Astrocyte (in vitro differentiated cells and primary cell): ENCODE measurements at regions not wholly inside any gene's neighbourhood (a gene's known extent, or its start where the extent isn't known, plus 50 kb on each side); places are given as distances from the start of the nearest gene placed in this dataset.

Source experiments
- DNase-seq: peaks from one replicate; pipeline ENCODE4 v3.0.0-alpha.2; 2010; ENCODE audit warnings: low read depth
- FAIRE-seq: peaks from 2 replicates; lab custom pipeline; 2011; peaks lifted over from hg19 to GRCh38; lab: Jason Lieb, UNC
- H2AFZ ChIP-seq: 2 replicates; pipeline ENCODE4 v1.6.0; 2012; ENCODE audit warnings: low read depth, low read length, inconsistent platforms
- H3K27ac ChIP-seq: 2 replicates; pipeline ENCODE4 v1.5.1; 2011; ENCODE audit warnings: low read depth, low read length, inconsistent platforms
- H3K27me3 ChIP-seq: 2 replicates; pipeline ENCODE4 v1.6.0; 2011; ENCODE audit warnings: low read length, inconsistent platforms; ENCODE audit not compliant: insufficient read depth
- H3K36me3 ChIP-seq: 2 replicates; pipeline ENCODE4 v1.5.1; 2011; ENCODE audit warnings: low read length, inconsistent platforms; ENCODE audit not compliant: insufficient read depth
- H3K4me1 ChIP-seq: 2 replicates; pipeline ENCODE4 v1.5.1; 2011; ENCODE audit warnings: low read length, inconsistent platforms; ENCODE audit not compliant: insufficient read depth
- H3K4me2 ChIP-seq: 2 replicates; pipeline ENCODE4 v1.6.0; 2012; ENCODE audit warnings: low read length, inconsistent platforms
- H3K4me3 ChIP-seq: 2 replicates; pipeline ENCODE4 v1.5.1; 2011; ENCODE audit warnings: low read depth, mild to moderate bottlenecking, low read length, inconsistent platforms; ENCODE audit not compliant: insufficient read depth
- H3K79me2 ChIP-seq: 2 replicates; pipeline ENCODE4 v1.6.0; 2012; ENCODE audit warnings: mild to moderate bottlenecking, low read length, inconsistent platforms; ENCODE audit not compliant: insufficient read depth
- H3K9ac ChIP-seq: 2 replicates; pipeline ENCODE4 v1.6.0; 2012; ENCODE audit warnings: mild to moderate bottlenecking, low read length, inconsistent platforms
- H3K9me3 ChIP-seq: 2 replicates; pipeline ENCODE4 v1.5.1; 2012; ENCODE audit warnings: low read depth, mild to moderate bottlenecking, low read length, inconsistent platforms; ENCODE audit not compliant: insufficient read depth
- H4K20me1 ChIP-seq: 2 replicates; pipeline ENCODE4 v1.6.0; 2012; ENCODE audit warnings: low read length, inconsistent platforms; ENCODE audit not compliant: insufficient read depth
- H3K27ac Mint-ChIP-seq: one replicate; pipeline ENCODE4 v1.8.0; 2021; ENCODE audit warnings: mild to moderate bottlenecking, mixed read lengths; ENCODE audit not compliant: unreplicated experiment
- H3K27me3 Mint-ChIP-seq: one replicate; pipeline ENCODE4 v1.8.0; 2021; ENCODE audit warnings: low read depth, mixed read lengths; ENCODE audit not compliant: unreplicated experiment
- H3K36me3 Mint-ChIP-seq: one replicate; pipeline ENCODE4 v1.8.0; 2021; ENCODE audit warnings: low read depth, mixed read lengths; ENCODE audit not compliant: unreplicated experiment
- H3K4me1 Mint-ChIP-seq: one replicate; pipeline ENCODE4 v1.8.0; 2021; ENCODE audit warnings: low read depth, mixed read lengths; ENCODE audit not compliant: unreplicated experiment
- H3K4me3 Mint-ChIP-seq: one replicate; pipeline ENCODE4 v1.8.0; 2021; ENCODE audit warnings: mild to moderate bottlenecking, moderate library complexity, mixed read lengths; ENCODE audit not compliant: unreplicated experiment
- H3K9me3 Mint-ChIP-seq: one replicate; pipeline ENCODE4 v1.8.0; 2021; ENCODE audit warnings: mild to moderate bottlenecking, mixed read lengths; ENCODE audit not compliant: unreplicated experiment
- EZH2 ChIP-seq: IDR thresholded peaks from 2 replicates; pipeline ENCODE4 v1.6.1; 2012; ENCODE audit warnings: mild to moderate bottlenecking, low read length, inconsistent platforms; ENCODE audit not compliant: insufficient read depth
- TF ChIP-seq, protein P1 (sequence below): IDR thresholded peaks from 2 replicates; pipeline ENCODE4 v1.5.1; 2011; ENCODE audit warnings: low read depth, mild to moderate bottlenecking, inconsistent platforms, low read length, moderate library complexity; ENCODE audit not compliant: insufficient read depth

DNA sequence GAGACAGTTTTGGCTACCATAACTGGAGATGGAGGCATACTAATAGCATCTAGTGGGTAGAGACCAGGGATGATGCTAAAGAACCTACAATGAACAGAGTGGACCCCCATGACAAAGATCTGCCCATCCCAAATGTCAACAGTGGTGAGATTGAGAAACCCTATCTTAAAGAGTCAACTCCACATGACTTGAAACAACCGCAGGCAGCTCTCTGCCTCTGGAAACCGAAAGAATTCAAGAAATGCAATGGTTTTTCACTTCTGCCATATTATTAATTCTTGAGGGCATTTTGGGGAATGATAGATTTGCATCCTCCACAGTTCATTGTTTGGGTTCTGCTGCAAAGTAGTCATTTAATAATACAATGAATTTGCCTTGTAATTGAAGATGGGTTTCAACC lies 463.4 kb downstream of the MAFB start:
- H2AFZ ChIP-seq, result no peak overlapping the region
- no peaks in the 10 kb centered on the region for H3K4me1 Mint-ChIP-seq
- peaks cover 2% of the 10 kb centered on the region for H3K27me3 ChIP-seq
- no peak overlapping the region for H3K4me3 ChIP-seq
- no peak overlapping the region for H3K4me3 Mint-ChIP-seq
- FAIRE-seq (no peak), DNase-seq (no peak)
- H3K9me3 ChIP-seq, result no peaks in the 10 kb centered on the region
- no peaks in the 10 kb centered on the region for H3K36me3 ChIP-seq
- no peak overlapping the region for H3K27ac Mint-ChIP-seq
- H3K9me3 Mint-ChIP-seq, result no peaks in the 10 kb centered on the region
- peaks cover 19% of the 10 kb centered on the region for H3K27me3 Mint-ChIP-seq
- H3K36me3 Mint-ChIP-seq, result no peaks in the 10 kb centered on the region
- no peak overlapping the region for H3K27ac ChIP-seq
- no peak overlapping the region for H3K4me2 ChIP-seq
- no peaks in the 10 kb centered on the region for H4K20me1 ChIP-seq
- H3K79me2 ChIP-seq, result no peaks in the 10 kb centered on the region
- TF ChIP-seq, protein P1, sequence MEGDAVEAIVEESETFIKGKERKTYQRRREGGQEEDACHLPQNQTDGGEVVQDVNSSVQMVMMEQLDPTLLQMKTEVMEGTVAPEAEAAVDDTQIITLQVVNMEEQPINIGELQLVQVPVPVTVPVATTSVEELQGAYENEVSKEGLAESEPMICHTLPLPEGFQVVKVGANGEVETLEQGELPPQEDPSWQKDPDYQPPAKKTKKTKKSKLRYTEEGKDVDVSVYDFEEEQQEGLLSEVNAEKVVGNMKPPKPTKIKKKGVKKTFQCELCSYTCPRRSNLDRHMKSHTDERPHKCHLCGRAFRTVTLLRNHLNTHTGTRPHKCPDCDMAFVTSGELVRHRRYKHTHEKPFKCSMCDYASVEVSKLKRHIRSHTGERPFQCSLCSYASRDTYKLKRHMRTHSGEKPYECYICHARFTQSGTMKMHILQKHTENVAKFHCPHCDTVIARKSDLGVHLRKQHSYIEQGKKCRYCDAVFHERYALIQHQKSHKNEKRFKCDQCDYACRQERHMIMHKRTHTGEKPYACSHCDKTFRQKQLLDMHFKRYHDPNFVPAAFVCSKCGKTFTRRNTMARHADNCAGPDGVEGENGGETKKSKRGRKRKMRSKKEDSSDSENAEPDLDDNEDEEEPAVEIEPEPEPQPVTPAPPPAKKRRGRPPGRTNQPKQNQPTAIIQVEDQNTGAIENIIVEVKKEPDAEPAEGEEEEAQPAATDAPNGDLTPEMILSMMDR, result no peak
- TF ChIP-seq EZH2, result no peak
- no peaks in the 10 kb centered on the region for H3K4me1 ChIP-seq
- no peak overlapping the region for H3K9ac ChIP-seq

GRCh38 chr20:40223810-40224209 lies 465.2 kb downstream of the MAFB start:
- H3K4me1 ChIP-seq, result no peaks in the 10 kb centered on the region
- no peak overlapping the region for H2AFZ ChIP-seq
- H3K36me3 Mint-ChIP-seq, result no peaks in the 10 kb centered on the region
- H3K79me2 ChIP-seq, result no peaks in the 10 kb centered on the region
- FAIRE-seq (no peak), DNase-seq (no peak)
- no peak overlapping the region for H3K4me3 Mint-ChIP-seq
- H3K27me3 Mint-ChIP-seq, result peaks cover 20% of the 10 kb centered on the region
- no peaks in the 10 kb centered on the region for H3K9me3 Mint-ChIP-seq
- peaks cover 2% of the 10 kb centered on the region for H3K27me3 ChIP-seq
- H3K4me3 ChIP-seq, result no peak overlapping the region
- no peaks in the 10 kb centered on the region for H3K4me1 Mint-ChIP-seq
- TF ChIP-seq, protein P1, result no peak
- no peak for TF ChIP-seq EZH2
- no peak overlapping the region for H3K9ac ChIP-seq
- no peak overlapping the region for H3K27ac Mint-ChIP-seq
- no peak overlapping the region for H3K4me2 ChIP-seq
- H4K20me1 ChIP-seq, result no peaks in the 10 kb centered on the region
- no peak overlapping the region for H3K27ac ChIP-seq
- no peaks in the 10 kb centered on the region for H3K36me3 ChIP-seq
- H3K9me3 ChIP-seq, result peaks cover 2% of the 10 kb centered on the region

DNA sequence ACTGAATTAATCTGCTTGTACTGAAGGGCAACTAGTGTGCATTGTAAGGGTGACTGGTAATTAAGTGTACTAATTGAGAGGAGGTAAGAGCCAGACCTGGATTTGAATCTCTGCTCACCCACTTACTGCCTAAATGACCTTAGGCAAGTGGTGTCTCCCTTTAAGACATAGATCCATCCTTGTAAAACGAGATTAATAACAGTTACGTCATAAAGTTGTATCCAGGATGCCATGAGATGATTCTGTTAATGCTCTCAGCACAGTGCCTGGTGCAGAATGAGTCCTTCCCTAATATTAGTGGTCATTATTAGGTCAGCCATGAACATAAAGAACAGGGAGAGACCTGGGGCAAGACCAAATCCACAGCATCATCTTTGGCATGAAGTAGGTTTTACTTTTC lies 470.1 kb downstream of the MAFB start:
- no peaks in the 10 kb centered on the region for H3K36me3 ChIP-seq
- DNase-seq (no peak), FAIRE-seq (no peak)
- H3K4me3 Mint-ChIP-seq, result no peak overlapping the region
- H3K27ac ChIP-seq, result no peak overlapping the region
- peaks cover 7% of the 10 kb centered on the region for H3K4me1 Mint-ChIP-seq
- no peak overlapping the region for H3K4me2 ChIP-seq
- no peaks in the 10 kb centered on the region for H4K20me1 ChIP-seq
- no peak overlapping the region for H2AFZ ChIP-seq
- TF ChIP-seq, protein P1, result no peak
- H3K27ac Mint-ChIP-seq, result no peak overlapping the region
- no peak overlapping the region for H3K9ac ChIP-seq
- peaks cover 7% of the 10 kb centered on the region for H3K9me3 ChIP-seq
- no peaks in the 10 kb centered on the region for H3K79me2 ChIP-seq
- H3K27me3 Mint-ChIP-seq, result peaks cover 17% of the 10 kb centered on the region
- no peaks in the 10 kb centered on the region for H3K9me3 Mint-ChIP-seq
- peaks cover 2% of the 10 kb centered on the region for H3K27me3 ChIP-seq
- no peaks in the 10 kb centered on the region for H3K36me3 Mint-ChIP-seq
- no peak overlapping the region for H3K4me3 ChIP-seq
- H3K4me1 ChIP-seq, result no peaks in the 10 kb centered on the region
